Neutrophil (primary cell): ENCODE measurements at regions not wholly inside any gene's neighbourhood (a gene's known extent, or its start where the extent isn't known, plus 50 kb on each side); places are given as distances from the start of the nearest gene placed in this dataset.
"Not testable (repeated sequence)": the region's sequence is repeated elsewhere in the genome, so short reads cannot be mapped to it uniquely, and the experiment has no call there.

Experiments used
- H3K27ac ChIP-seq: fragments of 200-600 bp; sonication (generic); 2 replicates; pipeline ENCODE4 v1.5.1; 2016; ENCODE audit warnings: mild to moderate bottlenecking, moderate library complexity
- H3K27me3 ChIP-seq: fragments of 200-600 bp; sonication (generic); 2 replicates; pipeline ENCODE4 v1.6.0; 2016; ENCODE audit warnings: mild to moderate bottlenecking
- H3K36me3 ChIP-seq: fragments of 200-600 bp; sonication (generic); 2 replicates; pipeline ENCODE4 v1.5.1; 2017
- H3K4me1 ChIP-seq, 2 experiments: fragments of 200-600 bp in 1 of 2; sonication (generic) in 1 of 2; 1 replicate in 1 of 2; 2 replicates in 1 of 2; pipeline versions ENCODE4 v1.5.1 to v1.6.1; 2013 to 2016; ENCODE audit warnings: low read depth in 1 of 2, low read length in 1 of 2, mild to moderate bottlenecking in 1 of 2, moderate library complexity in 1 of 2; ENCODE audit not compliant: control insufficient read depth in 1 of 2, insufficient read depth in 1 of 2
- H3K4me3 ChIP-seq, 2 experiments: fragments of 200-600 bp in 1 of 2; sonication (generic) in 1 of 2; 1 replicate in 1 of 2; 2 replicates in 1 of 2; pipeline ENCODE4 v1.5.1; 2013 to 2016; ENCODE audit warnings: low read depth in 1 of 2, low read length in 1 of 2, mild to moderate bottlenecking in 1 of 2, moderate library complexity in 1 of 2
- H3K9me3 ChIP-seq: fragments of 200-600 bp; sonication (generic); 2 replicates; pipeline ENCODE4 v1.5.1; 2016
- CTCF ChIP-seq: fragments of 200-600 bp; sonication (generic); IDR thresholded peaks from 2 replicates; pipeline ENCODE4 v1.5.1; 2016; ENCODE audit warnings: antibody characterized with exemption

GRCh38 chr12:77222336-77222735 lies 157.0 kb upstream of the E2F7 start:
- no peak for TF ChIP-seq CTCF
- Histone ChIP-seq H3K4me3 (no peak overlapping the region), H3K9me3 (no peaks in the 10 kb centered on the region), H3K27ac (no peak overlapping the region), H3K36me3 (no peaks in the 10 kb centered on the region), H3K4me1 (no peaks in the 10 kb centered on the region), H3K27me3 (no peaks in the 10 kb centered on the region)

DNA sequence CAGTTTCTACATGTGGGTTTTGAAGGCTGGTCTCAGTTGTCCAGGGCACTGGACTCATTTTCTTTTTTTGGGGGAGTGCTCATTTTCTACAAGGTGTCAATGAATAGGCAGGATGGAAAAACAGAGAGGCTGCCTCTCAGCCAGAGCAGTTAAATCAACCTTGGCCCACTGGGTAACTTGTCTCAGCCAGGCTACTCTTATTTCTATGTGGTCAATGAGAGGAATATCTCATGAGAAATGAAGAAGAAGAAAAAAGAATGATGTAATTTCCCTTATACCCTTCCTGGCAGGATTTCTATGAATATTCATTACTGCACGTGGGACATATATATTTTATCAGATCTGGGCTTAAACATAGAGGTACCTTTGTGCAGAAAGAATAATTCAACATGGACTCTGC lies 155.2 kb upstream of the E2F7 start:
- H3K4me1 ChIP-seq = no peaks in the 10 kb centered on the region
- H3K9me3 ChIP-seq = no peaks in the 10 kb centered on the region
- no peak overlapping the region for H3K27ac ChIP-seq
- H3K27me3 ChIP-seq = no peaks in the 10 kb centered on the region
- H3K36me3 ChIP-seq = no peaks in the 10 kb centered on the region
- TF ChIP-seq CTCF = no peak
- H3K4me3 ChIP-seq = no peak overlapping the region

DNA sequence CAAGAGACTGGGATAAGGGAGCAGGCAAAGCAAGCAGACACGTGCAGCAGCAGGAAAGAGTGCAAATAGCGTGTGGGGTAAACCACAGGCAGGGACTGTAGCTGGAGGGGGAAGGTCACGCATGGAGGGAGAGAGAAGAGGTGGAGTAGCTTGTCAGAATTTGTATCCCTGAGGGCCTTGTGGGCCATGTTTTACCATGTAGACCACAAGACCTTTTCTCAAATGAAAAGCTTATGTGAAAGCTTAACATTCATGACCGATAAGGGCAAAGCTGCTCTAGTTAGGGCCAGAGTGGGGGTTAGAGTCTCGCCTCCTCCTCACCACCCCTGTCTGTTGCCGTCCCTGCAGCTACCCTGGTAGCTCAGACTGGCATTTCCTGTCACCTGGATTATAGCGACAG lies 152.9 kb upstream of the E2F7 start:
- no peaks in the 10 kb centered on the region for H3K4me1 ChIP-seq
- no peaks in the 10 kb centered on the region for H3K27me3 ChIP-seq
- no peaks in the 10 kb centered on the region for H3K36me3 ChIP-seq
- no peak overlapping the region for H3K27ac ChIP-seq
- no peaks in the 10 kb centered on the region for H3K9me3 ChIP-seq
- no peak for TF ChIP-seq CTCF
- no peak overlapping the region for H3K4me3 ChIP-seq

- not testable (repeated sequence) for H3K27ac ChIP-seq, H3K4me1 ChIP-seq, H3K27me3 ChIP-seq, H3K36me3 ChIP-seq, H3K9me3 ChIP-seq, H3K4me3 ChIP-seq
These were observed 150.8 kb upstream of the E2F7 start for GRCh38 chr12:77216136-77216535.

- H3K36me3 ChIP-seq = no peaks in the 10 kb centered on the region
- H3K4me1 ChIP-seq = no peaks in the 10 kb centered on the region
- H3K9me3 ChIP-seq = no peaks in the 10 kb centered on the region
- no peak overlapping the region for H3K4me3 ChIP-seq
- TF ChIP-seq CTCF = no peak
- H3K27ac ChIP-seq = no peak overlapping the region
- H3K27me3 ChIP-seq = no peaks in the 10 kb centered on the region
These were observed 148.8 kb upstream of the E2F7 start for GRCh38 chr12:77214136-77214535.

- TF ChIP-seq CTCF = no peak
- Histone ChIP-seq H3K27me3 (no peaks in the 10 kb centered on the region), H3K27ac (no peak overlapping the region), H3K36me3 (no peaks in the 10 kb centered on the region), H3K9me3 (no peaks in the 10 kb centered on the region), H3K4me1 (no peaks in the 10 kb centered on the region), H3K4me3 (no peak overlapping the region)
These were observed 147.9 kb upstream of the E2F7 start for GRCh38 chr12:77213319-77213718.
